ENCODE measurements at regions not wholly inside any gene's neighbourhood (a gene's known extent, or its start where the extent isn't known, plus 50 kb on each side); places are given as distances from the start of the nearest gene placed in this dataset.

DNA sequence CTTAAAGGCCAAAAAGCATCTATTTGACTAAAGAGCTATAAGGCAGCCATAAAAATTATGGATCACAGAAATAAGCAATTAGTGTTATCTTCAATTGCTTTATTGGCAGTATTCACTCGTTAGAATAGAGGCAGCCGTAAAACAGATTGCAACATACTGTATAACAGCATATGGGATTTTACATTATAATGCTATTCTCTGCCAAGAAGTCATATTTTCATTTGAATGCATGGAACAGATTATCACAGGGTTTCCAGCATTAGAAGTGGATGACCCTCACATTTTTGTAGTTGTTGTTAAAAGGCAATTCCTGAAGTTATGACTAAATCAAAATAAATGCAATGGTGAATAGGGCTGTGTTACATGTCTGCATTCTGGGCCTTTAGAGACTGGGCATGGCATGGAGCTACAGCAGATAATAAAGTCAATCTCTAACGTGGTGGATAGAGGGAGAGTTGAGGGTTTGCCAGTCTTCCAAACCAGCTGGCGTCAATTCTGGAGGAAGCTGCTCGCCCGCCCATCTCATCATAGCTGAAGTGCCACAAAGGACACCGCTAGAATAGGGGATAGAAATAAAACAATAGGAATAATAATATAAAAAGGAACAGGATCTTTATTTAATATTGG lies 155.4 kb upstream of the VRK2 start:
- Mint-ChIP-seq H3K27me3 (peaks cover 2% of the 10 kb centered on the region), H3K27ac (no peak overlapping the region), H3K9me3 (no peaks in the 10 kb centered on the region), H3K4me3 (no peak overlapping the region), H3K4me1 (ENCODE audit: low read depth) (peaks cover 8% of the 10 kb centered on the region), H3K36me3 (ENCODE audit: low read depth) (no peaks in the 10 kb centered on the region)
- intact Hi-C loops (cut with micrococcal nuclease), result no loop called here
- DNase-seq (no peak), ATAC-seq (no peak)
- TF ChIP-seq, protein P1, sequence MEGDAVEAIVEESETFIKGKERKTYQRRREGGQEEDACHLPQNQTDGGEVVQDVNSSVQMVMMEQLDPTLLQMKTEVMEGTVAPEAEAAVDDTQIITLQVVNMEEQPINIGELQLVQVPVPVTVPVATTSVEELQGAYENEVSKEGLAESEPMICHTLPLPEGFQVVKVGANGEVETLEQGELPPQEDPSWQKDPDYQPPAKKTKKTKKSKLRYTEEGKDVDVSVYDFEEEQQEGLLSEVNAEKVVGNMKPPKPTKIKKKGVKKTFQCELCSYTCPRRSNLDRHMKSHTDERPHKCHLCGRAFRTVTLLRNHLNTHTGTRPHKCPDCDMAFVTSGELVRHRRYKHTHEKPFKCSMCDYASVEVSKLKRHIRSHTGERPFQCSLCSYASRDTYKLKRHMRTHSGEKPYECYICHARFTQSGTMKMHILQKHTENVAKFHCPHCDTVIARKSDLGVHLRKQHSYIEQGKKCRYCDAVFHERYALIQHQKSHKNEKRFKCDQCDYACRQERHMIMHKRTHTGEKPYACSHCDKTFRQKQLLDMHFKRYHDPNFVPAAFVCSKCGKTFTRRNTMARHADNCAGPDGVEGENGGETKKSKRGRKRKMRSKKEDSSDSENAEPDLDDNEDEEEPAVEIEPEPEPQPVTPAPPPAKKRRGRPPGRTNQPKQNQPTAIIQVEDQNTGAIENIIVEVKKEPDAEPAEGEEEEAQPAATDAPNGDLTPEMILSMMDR (IDR thresholded peaks at IDR 0.05), result no peak
- CTCF ChIA-PET, result no interaction called here
- POLR2A ChIA-PET, result no interaction called here

DNA sequence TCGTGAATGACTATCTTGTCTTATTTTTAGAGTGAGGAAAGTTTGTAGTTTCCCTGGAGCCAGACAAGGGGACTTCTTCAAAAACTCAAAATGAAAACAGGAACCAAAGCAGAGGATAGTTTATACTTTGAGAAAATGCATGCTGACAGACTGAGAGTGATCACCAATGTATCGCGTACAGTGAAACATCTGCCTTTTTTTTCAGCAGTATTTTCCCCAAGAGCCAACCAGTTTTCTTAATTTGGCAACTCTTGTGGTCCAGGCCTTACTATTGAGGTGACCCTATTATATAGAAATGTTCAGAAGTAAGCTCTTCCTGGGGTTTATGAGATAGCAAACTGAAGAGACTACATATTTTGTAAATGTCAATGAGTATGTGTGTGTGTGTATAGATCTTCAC lies 153.7 kb upstream of the VRK2 start:
- no peaks in the 10 kb centered on the region for H3K9me3 Mint-ChIP-seq
- POLR2A ChIA-PET, result no interaction called here
- ATAC-seq, result no peak
- no peak for DNase-seq
- intact Hi-C loops (cut with micrococcal nuclease), result no loop called here
- peaks cover 8% of the 10 kb centered on the region for H3K4me1 Mint-ChIP-seq (ENCODE audit: low read depth)
- no peak overlapping the region for H3K27ac Mint-ChIP-seq
- CTCF ChIA-PET, result no interaction called here
- no peaks in the 10 kb centered on the region for H3K36me3 Mint-ChIP-seq (ENCODE audit: low read depth)
- H3K4me3 Mint-ChIP-seq, result no peak overlapping the region
- TF ChIP-seq, protein P1 (IDR thresholded peaks at IDR 0.05), result no peak
- no peaks in the 10 kb centered on the region for H3K27me3 Mint-ChIP-seq

DNA sequence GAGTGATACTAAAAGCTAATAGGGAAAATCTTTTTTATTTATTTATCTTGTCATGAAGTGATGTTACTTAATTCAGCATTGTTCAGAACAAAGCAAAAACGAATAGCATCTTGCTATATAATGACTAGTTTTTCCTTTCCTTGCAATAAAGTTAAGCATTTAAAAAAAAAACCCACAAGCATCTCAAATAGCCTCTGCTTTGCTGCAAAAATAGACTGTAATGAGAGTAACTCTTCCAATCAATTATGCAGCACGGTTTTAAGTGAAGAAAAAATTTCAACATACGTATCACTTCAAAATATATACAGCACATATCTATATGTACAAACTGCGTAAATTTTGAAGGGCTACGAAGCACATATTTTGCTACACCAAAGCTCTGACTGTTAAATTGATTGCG lies 153.3 kb upstream of the VRK2 start:
- Mint-ChIP-seq H3K36me3 (ENCODE audit: low read depth) (no peaks in the 10 kb centered on the region), H3K4me3 (no peak overlapping the region), H3K4me1 (ENCODE audit: low read depth) (peaks cover 5% of the 10 kb centered on the region), H3K27me3 (no peaks in the 10 kb centered on the region), H3K9me3 (no peaks in the 10 kb centered on the region), H3K27ac (no peak overlapping the region)
- ChIA-PET POLR2A (no interaction called here), CTCF (no interaction called here)
- TF ChIP-seq, protein P1 (IDR thresholded peaks at IDR 0.05), result no peak
- DNase-seq (no peak), ATAC-seq (no peak)
- intact Hi-C loops (cut with micrococcal nuclease), result no loop called here

DNA sequence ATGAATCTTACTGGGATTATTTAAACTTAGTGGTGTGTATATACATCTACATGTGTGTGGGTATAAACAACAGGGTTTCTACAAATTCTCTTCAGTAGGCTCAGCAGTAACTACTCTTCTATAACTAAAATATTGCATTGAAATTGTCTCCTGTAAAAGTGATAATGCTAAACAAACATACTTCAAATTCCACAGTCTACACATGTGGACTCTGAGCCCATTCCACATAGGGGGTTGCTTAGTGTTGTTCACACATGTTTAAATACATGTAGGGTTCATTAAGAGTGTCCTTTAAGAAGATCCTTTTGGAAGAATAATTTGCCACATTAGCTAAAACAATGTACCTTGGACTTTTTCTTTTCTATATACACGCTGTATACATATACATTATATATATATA lies 152.8 kb upstream of the VRK2 start:
- no peaks in the 10 kb centered on the region for H3K36me3 Mint-ChIP-seq (ENCODE audit: low read depth)
- DNase-seq, result no peak
- TF ChIP-seq, protein P1 (IDR thresholded peaks at IDR 0.05), result no peak
- H3K27ac Mint-ChIP-seq, result no peak overlapping the region
- H3K9me3 Mint-ChIP-seq, result no peaks in the 10 kb centered on the region
- ATAC-seq, result no peak
- no peak overlapping the region for H3K4me3 Mint-ChIP-seq
- intact Hi-C loops (cut with micrococcal nuclease), result no loop called here
- CTCF ChIA-PET, result no interaction called here
- H3K4me1 Mint-ChIP-seq (ENCODE audit: low read depth), result peaks cover under 1% of the 10 kb centered on the region
- POLR2A ChIA-PET, result no interaction called here
- H3K27me3 Mint-ChIP-seq, result no peaks in the 10 kb centered on the region

DNA sequence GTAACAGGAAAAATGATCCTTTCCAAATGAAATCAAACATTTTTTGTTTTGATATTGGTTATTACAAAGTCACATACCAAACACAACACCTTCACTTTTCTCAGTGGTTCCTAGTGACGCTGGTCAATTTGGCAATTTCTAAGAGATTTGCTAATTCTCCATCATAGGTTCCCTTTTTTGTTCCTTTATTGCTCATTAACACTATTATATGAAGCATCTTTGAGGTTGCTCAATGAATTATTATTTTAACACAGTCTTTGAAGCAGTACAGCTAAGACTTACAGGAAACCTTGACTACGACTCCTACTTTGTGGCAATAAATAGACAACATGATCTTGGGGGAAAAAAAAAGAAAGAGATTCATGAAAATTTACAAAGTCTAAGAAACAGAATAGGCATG lies 152.2 kb upstream of the VRK2 start:
- intact Hi-C loops (cut with micrococcal nuclease), result no loop called here
- ATAC-seq, result no peak
- TF ChIP-seq, protein P1 (IDR thresholded peaks at IDR 0.05), result no peak
- H3K9me3 Mint-ChIP-seq, result no peaks in the 10 kb centered on the region
- H3K36me3 Mint-ChIP-seq (ENCODE audit: low read depth), result no peaks in the 10 kb centered on the region
- DNase-seq, result no peak
- H3K27ac Mint-ChIP-seq, result no peak overlapping the region
- no peaks in the 10 kb centered on the region for H3K27me3 Mint-ChIP-seq
- no peak overlapping the region for H3K4me3 Mint-ChIP-seq
- H3K4me1 Mint-ChIP-seq (ENCODE audit: low read depth), result no peaks in the 10 kb centered on the region
- CTCF ChIA-PET, result no interaction called here
- POLR2A ChIA-PET, result no interaction called here

All from activated CD8-positive, alpha-beta T cell treated with anti-CD3 and anti-CD28 coated beads for 36 hours (primary cell).